GM10266 (cell line): ENCODE measurements at regions not wholly inside any gene's neighbourhood (a gene's known extent, or its start where the extent isn't known, plus 50 kb on each side); places are given as distances from the start of the nearest gene placed in this dataset.
"Not testable (repeated sequence)": the region's sequence is repeated elsewhere in the genome, so short reads cannot be mapped to it uniquely, and the experiment has no call there.

ENCODE experiments used
- DNase-seq: peaks from one replicate; pipeline ENCODE4 v3.0.0; 2012; ENCODE audit errors: extremely low spot score
- CTCF ChIP-seq: IDR thresholded peaks from 2 replicates; pipeline ENCODE4 v1.5.1; 2012; ENCODE audit warnings: mild to moderate bottlenecking, low read depth; ENCODE audit not compliant: control insufficient read depth, insufficient read depth; ENCODE audit errors: missing control alignments

GRCh38 chr6:115544765-115545671 is 515.7 kb downstream of the FRK start:
- no peak for DNase-seq
- TF ChIP-seq CTCF: no peak

- TF ChIP-seq CTCF: no peak
- DNase-seq: no peak
These were observed 520.4 kb downstream of the FRK start for GRCh38 chr6:115540077-115540869.

GRCh38 chr6:115539531-115539930 is 521.2 kb downstream of the FRK start:
- DNase-seq: no peak
- no peak for TF ChIP-seq CTCF

- TF ChIP-seq CTCF: no peak
- no peak for DNase-seq
These were observed 535.9 kb downstream of the FRK start for GRCh38 chr6:115524821-115525220.

- DNase-seq: not testable (repeated sequence)
These were observed 538.9 kb downstream of the FRK start for GRCh38 chr6:115521747-115522146.

GRCh38 chr6:115514656-115515055 is 546.0 kb downstream of the FRK start:
- no peak for DNase-seq
- TF ChIP-seq CTCF: no peak

GRCh38 chr6:115512923-115513322 is 547.8 kb downstream of the FRK start:
- DNase-seq: no peak
- no peak for TF ChIP-seq CTCF
